ENCODE measurements at regions not wholly inside any gene's neighbourhood (a gene's known extent, or its start where the extent isn't known, plus 50 kb on each side); places are given as distances from the start of the nearest gene placed in this dataset.

- no peaks in the 10 kb centered on the region for H3K9me3 ChIP-seq
- H3K27me3 ChIP-seq: no peaks in the 10 kb centered on the region
- H3K4me3 ChIP-seq (ENCODE audit: low read depth, low read length): no peak overlapping the region
- no peaks in the 10 kb centered on the region for H3K36me3 ChIP-seq
- DNase-seq: no peak
- no peak for TF ChIP-seq CTCF (IDR thresholded peaks at IDR 0.05; ENCODE audit: low read depth, low read length)
- peaks cover 27% of the 10 kb centered on the region for H3K4me1 ChIP-seq
These were observed 72.7 kb downstream of the MCFD2 start for GRCh38 chr2:46842876-46843275.

GRCh38 chr2:46841621-46842020 is 74.0 kb downstream of the MCFD2 start:
- no peak for DNase-seq
- no peak for TF ChIP-seq CTCF (IDR thresholded peaks at IDR 0.05; ENCODE audit: low read depth, low read length)
- H3K36me3 ChIP-seq: no peaks in the 10 kb centered on the region

GRCh38 chr2:46839045-46839444 is 76.6 kb downstream of the MCFD2 start:
- Histone ChIP-seq H3K9me3 (no peaks in the 10 kb centered on the region), H3K27me3 (no peaks in the 10 kb centered on the region), H3K36me3 (no peaks in the 10 kb centered on the region), H3K4me1 (peaks cover 9% of the 10 kb centered on the region; the same call in 1 of the 2 replicates), H3K4me3 (ENCODE audit: low read depth, low read length) (no peak overlapping the region)
- no peak for TF ChIP-seq CTCF (IDR thresholded peaks at IDR 0.05; ENCODE audit: low read depth, low read length)
- no peak for DNase-seq

More at GRCh38 chr2:46841621-46842020, 74.0 kb downstream of the MCFD2 start:
- H3K27me3 ChIP-seq: no peaks in the 10 kb centered on the region
- no peaks in the 10 kb centered on the region for H3K9me3 ChIP-seq
- H3K4me3 ChIP-seq (ENCODE audit: low read depth, low read length): no peak overlapping the region
- H3K4me1 ChIP-seq: peaks cover 18% of the 10 kb centered on the region

GRCh38 chr2:46837704-46838103 is 77.9 kb downstream of the MCFD2 start:
- no peak overlapping the region for H3K4me3 ChIP-seq (ENCODE audit: low read depth, low read length)
- no peaks in the 10 kb centered on the region for H3K27me3 ChIP-seq
- H3K4me1 ChIP-seq: peaks cover 12% of the 10 kb centered on the region
- H3K9me3 ChIP-seq: no peaks in the 10 kb centered on the region
- no peaks in the 10 kb centered on the region for H3K36me3 ChIP-seq
- TF ChIP-seq CTCF (IDR thresholded peaks at IDR 0.05; ENCODE audit: low read depth, low read length): no peak
- DNase-seq: no peak

GRCh38 chr2:46837112-46837454 is 78.5 kb downstream of the MCFD2 start:
- Histone ChIP-seq H3K27me3 (no peaks in the 10 kb centered on the region), H3K9me3 (no peaks in the 10 kb centered on the region), H3K4me3 (ENCODE audit: low read depth, low read length) (no peak overlapping the region), H3K36me3 (no peaks in the 10 kb centered on the region), H3K4me1 (peaks cover 12% of the 10 kb centered on the region)
- TF ChIP-seq CTCF (IDR thresholded peaks at IDR 0.05; ENCODE audit: low read depth, low read length): no peak
- DNase-seq: no peak

GRCh38 chr2:46836295-46837111 is 79.1 kb downstream of the MCFD2 start:
- no peaks in the 10 kb centered on the region for H3K27me3 ChIP-seq
- no peaks in the 10 kb centered on the region for H3K36me3 ChIP-seq
- DNase-seq: no peak
- peaks cover 12% of the 10 kb centered on the region for H3K4me1 ChIP-seq
- no peak overlapping the region for H3K4me3 ChIP-seq (ENCODE audit: low read depth, low read length)
- H3K9me3 ChIP-seq: no peaks in the 10 kb centered on the region
- TF ChIP-seq CTCF (IDR thresholded peaks at IDR 0.05; ENCODE audit: low read depth, low read length): no peak

Measured in BE2C (cell line).